Neural cell (in vitro differentiated cells): ENCODE measurements at regions not wholly inside any gene's neighbourhood (a gene's known extent, or its start where the extent isn't known, plus 50 kb on each side); places are given as distances from the start of the nearest gene placed in this dataset.

Experiments
- H2AFZ ChIP-seq: fragments of 200-600, 300-800 bp; sonication (generic), shearing (Covaris generic); 2 replicates; pipeline ENCODE4 v1.6.0; 2014; ENCODE audit warnings: low read depth, mild to moderate bottlenecking, antibody characterized with exemption, low read length, moderate library complexity
- H3F3A ChIP-seq: fragments of 200-600 bp; shearing (Covaris generic); 2 replicates; pipeline ENCODE4 v1.6.1; 2016; ENCODE audit warnings: mild to moderate bottlenecking, moderate library complexity, mixed read lengths, antibody characterized with exemption, low read length; ENCODE audit not compliant: insufficient read depth, poor library complexity, severe bottlenecking
- H3K27ac ChIP-seq: fragments of 200-600, 300-800 bp; sonication (generic), shearing (Covaris generic); 2 replicates; pipeline ENCODE4 v1.5.1; 2014; ENCODE audit warnings: mild to moderate bottlenecking, low read length, moderate library complexity
- H3K27me3 ChIP-seq: fragments of 300-800, 200-600 bp; sonication (generic), shearing (Covaris generic); 2 replicates; pipeline ENCODE4 v1.6.0; 2014; ENCODE audit warnings: mild to moderate bottlenecking, low read depth, low read length, moderate library complexity; ENCODE audit not compliant: insufficient read depth
- H3K36me3 ChIP-seq: fragments of 300-800, 200-600 bp; sonication (generic), shearing (Covaris generic); 2 replicates; pipeline ENCODE4 v1.5.1; 2014; ENCODE audit warnings: mild to moderate bottlenecking, antibody characterized with exemption, low read length, moderate library complexity; ENCODE audit not compliant: insufficient read depth
- H3K4me2 ChIP-seq: fragments of 300-800, 200-600 bp; sonication (generic), shearing (Covaris generic); 2 replicates; pipeline ENCODE4 v1.6.0; 2014; ENCODE audit warnings: mild to moderate bottlenecking, low read length
- H3K4me3 ChIP-seq: fragments of 300-800, 200-600 bp; sonication (generic), shearing (Covaris generic); 2 replicates; pipeline ENCODE4 v1.5.1; 2014; ENCODE audit warnings: mild to moderate bottlenecking, low read length, moderate library complexity
- H3K79me2 ChIP-seq: fragments of 200-600 bp; shearing (Covaris generic); replicated peaks from 2 replicates; pipeline ENCODE4 v1.6.0; 2014; ENCODE audit warnings: mild to moderate bottlenecking, low read length, moderate library complexity; ENCODE audit not compliant: insufficient read depth
- H3K9ac ChIP-seq: fragments of 300-800, 200-600 bp; sonication (generic), shearing (Covaris generic); 2 replicates; pipeline ENCODE4 v1.6.1; 2016; ENCODE audit warnings: mild to moderate bottlenecking, low read length, mixed read lengths
- H3K9me2 ChIP-seq: fragments of 200-600 bp; shearing (Covaris generic); 2 replicates; pipeline ENCODE4 v1.6.1; 2016; ENCODE audit warnings: mild to moderate bottlenecking, low read length, mixed read lengths; ENCODE audit not compliant: insufficient read depth
- H3K9me3 ChIP-seq: fragments of 200-600, 300-800 bp; sonication (generic), shearing (Covaris generic); 2 replicates; pipeline ENCODE4 v1.6.1; 2016; ENCODE audit warnings: mild to moderate bottlenecking, mixed run types, low read length, moderate library complexity, mixed read lengths
- H4K20me1 ChIP-seq: fragments of 200-600 bp; shearing (Covaris generic); 2 replicates; pipeline ENCODE4 v1.6.1; 2016; ENCODE audit warnings: mild to moderate bottlenecking, mixed run types; ENCODE audit not compliant: insufficient read depth
- CTCF ChIP-seq: fragments of 450-650 bp; IDR thresholded peaks from 2 replicates; pipeline ENCODE4 v1.5.1; 2014; ENCODE audit warnings: antibody characterized with exemption, mild to moderate bottlenecking, moderate library complexity; ENCODE audit not compliant: poor library complexity, severe bottlenecking
- EP300 ChIP-seq: fragments of 450-650 bp; conservative IDR thresholded peaks from 2 replicates; pipeline ENCODE4 v1.6.1; 2014; ENCODE audit warnings: antibody characterized with exemption, mild to moderate bottlenecking, moderate library complexity; ENCODE audit not compliant: poor library complexity, severe bottlenecking
- EZH2 ChIP-seq: fragments of 200-600, 300-800 bp; shearing (Covaris generic), sonication (generic); IDR thresholded peaks from 2 replicates; pipeline ENCODE4 v1.6.1; 2014; ENCODE audit warnings: antibody characterized with exemption, low read length, borderline replicate concordance, mild to moderate bottlenecking; ENCODE audit not compliant: insufficient read depth, poor library complexity, severe bottlenecking
- MXI1 ChIP-seq: fragments of 450-650 bp; conservative IDR thresholded peaks from 2 replicates; pipeline ENCODE4 v1.6.1; 2014; ENCODE audit warnings: antibody characterized with exemption, mild to moderate bottlenecking; ENCODE audit not compliant: poor library complexity, severe bottlenecking
- POLR2AphosphoS5 ChIP-seq: IDR thresholded peaks from 2 replicates; pipeline ENCODE4 v1.6.1; 2012
- RAD21 ChIP-seq: fragments of 450-650 bp; conservative IDR thresholded peaks from 2 replicates; pipeline ENCODE4 v1.6.1; 2014; ENCODE audit warnings: antibody characterized with exemption, mild to moderate bottlenecking, moderate library complexity
- REST ChIP-seq: IDR thresholded peaks from 2 replicates; pipeline ENCODE4 v1.6.1; 2012; ENCODE audit warnings: borderline replicate concordance
- SMC3 ChIP-seq: fragments of 450-650 bp; conservative IDR thresholded peaks from 2 replicates; pipeline ENCODE4 v1.6.1; 2014; ENCODE audit warnings: antibody characterized with exemption, mild to moderate bottlenecking, moderate library complexity; ENCODE audit not compliant: poor library complexity
- TAF1 ChIP-seq: IDR thresholded peaks from 2 replicates; pipeline ENCODE4 v1.6.1; 2012; ENCODE audit warnings: low read depth

GRCh38 chr6:157760137-157760536 is 62.9 kb upstream of the SNX9 start:
- Histone ChIP-seq H3K36me3 (no peaks in the 10 kb centered on the region), H3K4me3 (no peak overlapping the region), H3K27ac (no peak overlapping the region), H3K79me2 (no peaks in the 10 kb centered on the region), H3K9ac (no peak overlapping the region), H3K9me3 (no peaks in the 10 kb centered on the region), H3K9me2 (no peaks in the 10 kb centered on the region), H2AFZ (no peak overlapping the region), H3F3A (no peaks in the 10 kb centered on the region), H3K4me2 (no peak overlapping the region), H3K27me3 (no peaks in the 10 kb centered on the region), H4K20me1 (no peaks in the 10 kb centered on the region)
- TF ChIP-seq EP300 (no peak), EZH2 (no peak), CTCF (no peak), REST (no peak), SMC3 (no peak), TAF1 (no peak), POLR2AphosphoS5 (no peak), RAD21 (no peak), MXI1 (no peak)

GRCh38 chr6:157760589-157761330 is 62.3 kb upstream of the SNX9 start:
- no peak overlapping the region for H3K4me3 ChIP-seq
- H3K9ac ChIP-seq, result no peak overlapping the region
- no peaks in the 10 kb centered on the region for H3F3A ChIP-seq
- no peaks in the 10 kb centered on the region for H3K9me2 ChIP-seq
- no peaks in the 10 kb centered on the region for H4K20me1 ChIP-seq
- no peaks in the 10 kb centered on the region for H3K79me2 ChIP-seq
- TF ChIP-seq TAF1 (no peak), CTCF (no peak), EP300 (no peak), SMC3 (no peak), POLR2AphosphoS5 (no peak), EZH2 (no peak), MXI1 (no peak), REST (no peak), RAD21 (no peak)
- H3K36me3 ChIP-seq, result no peaks in the 10 kb centered on the region
- no peak overlapping the region for H3K27ac ChIP-seq
- no peaks in the 10 kb centered on the region for H3K27me3 ChIP-seq
- H3K9me3 ChIP-seq, result no peaks in the 10 kb centered on the region
- no peak overlapping the region for H2AFZ ChIP-seq
- H3K4me2 ChIP-seq, result no peak overlapping the region
